Naive thymus-derived CD4-positive, alpha-beta T cell (primary cell): ENCODE measurements at regions not wholly inside any gene's neighbourhood (a gene's known extent, or its start where the extent isn't known, plus 50 kb on each side); places are given as distances from the start of the nearest gene placed in this dataset.

Experiments
- ATAC-seq: fragments of 150-1000 bp; cut with Tn5 transposase; 2 replicates; pipeline ENCODE4 v1.10.0; 2021; ENCODE audit warnings: mild to moderate bottlenecking, moderate library complexity
- CTCF ChIA-PET: fragments of 350-600 bp; sonication (Branson Sonifier 250); formaldehyde crosslinking; loops from one replicate; lab custom pipeline; 2021; ENCODE audit warnings: antibody characterized with exemption; lab: Charles Lee
- POLR2A ChIA-PET: fragments of 350-600 bp; sonication (Branson Sonifier 250); formaldehyde crosslinking; loops from one replicate; lab custom pipeline; 2021; ENCODE audit warnings: antibody characterized with exemption, inconsistent platforms; lab: Charles Lee
- DNase-seq, 9 donors: peaks; one replicate each; pipeline versions ENCODE4 v3.0.0 to v3.0.0-alpha.2; 2020 to 2022; ENCODE audit warnings: mixed read lengths in 1 of 9
- H3K27ac ChIP-seq: one replicate; pipeline ENCODE4 v1.7.0; 2013; ENCODE audit warnings: mild to moderate bottlenecking, low read depth, low read length, moderate library complexity
- H3K27me3 ChIP-seq, 2 donors: one replicate each; pipeline ENCODE4 v1.7.0; 2013; ENCODE audit warnings: low read length in 2 of 2, mild to moderate bottlenecking in 2 of 2, moderate library complexity in 2 of 2; ENCODE audit not compliant: control insufficient read depth in 2 of 2, insufficient read depth in 2 of 2
- H3K36me3 ChIP-seq, 3 experiments: 1 replicate in 2 of 3; 2 replicates in 1 of 3; pipeline ENCODE4 v1.7.0; 2013; ENCODE audit warnings: low read length in 3 of 3, mild to moderate bottlenecking in 3 of 3, moderate library complexity in 1 of 3; ENCODE audit not compliant: insufficient read depth in 3 of 3, control insufficient read depth in 2 of 3
- H3K4me1 ChIP-seq, 2 donors: one replicate each; pipeline ENCODE4 v1.7.0; 2013; ENCODE audit warnings: low read length in 2 of 2, mild to moderate bottlenecking in 2 of 2, moderate library complexity in 1 of 2; ENCODE audit not compliant: control insufficient read depth in 2 of 2, insufficient read depth in 2 of 2
- H3K4me3 ChIP-seq: 2 replicates; pipeline ENCODE4 v1.7.0; 2013; ENCODE audit warnings: mild to moderate bottlenecking, low read length
- H3K9me3 ChIP-seq, 3 experiments: 1 replicate in 2 of 3; 2 replicates in 1 of 3; pipeline ENCODE4 v1.7.0; 2013; ENCODE audit warnings: low read length in 3 of 3; ENCODE audit not compliant: control insufficient read depth in 2 of 3
- H3K27ac Mint-ChIP-seq, 9 donors: one replicate each; pipeline ENCODE4 v1.8.0; 2020 to 2022; ENCODE audit warnings: mixed read lengths in 9 of 9, mild to moderate bottlenecking in 8 of 9, moderate library complexity in 5 of 9, inconsistent platforms in 2 of 9
- H3K27me3 Mint-ChIP-seq, 5 donors: one replicate each; pipeline ENCODE4 v1.8.0; 2021 to 2022; ENCODE audit warnings: mixed read lengths in 5 of 5, mild to moderate bottlenecking in 1 of 5
- H3K36me3 Mint-ChIP-seq, 5 donors: one replicate each; pipeline ENCODE4 v1.8.0; 2020 to 2022; ENCODE audit warnings: mixed read lengths in 5 of 5, mild to moderate bottlenecking in 3 of 5, inconsistent platforms in 1 of 5
- H3K4me1 Mint-ChIP-seq, 7 donors: one replicate each; pipeline ENCODE4 v1.8.0; 2020 to 2022; ENCODE audit warnings: mixed read lengths in 7 of 7, mild to moderate bottlenecking in 3 of 7, inconsistent platforms in 1 of 7
- H3K4me3 Mint-ChIP-seq, 10 donors: one replicate each; pipeline ENCODE4 v1.8.0; 2020 to 2022; ENCODE audit warnings: mild to moderate bottlenecking in 10 of 10, mixed read lengths in 10 of 10, moderate library complexity in 6 of 10, inconsistent platforms in 2 of 10
- H3K9me3 Mint-ChIP-seq, 11 donors: one replicate each; pipeline ENCODE4 v1.8.0; 2020 to 2022; ENCODE audit warnings: mixed read lengths in 11 of 11, mild to moderate bottlenecking in 4 of 11, inconsistent platforms in 1 of 11, moderate library complexity in 1 of 11
- intact Hi-C, 2 donors: fragments of 100-400 bp; cut with micrococcal nuclease; formaldehyde crosslinking; loops; one replicate each; pipeline ENCODE4 v1.15.1; 2023

- Histone ChIP-seq H3K4me3 (no peak overlapping the region), H3K36me3 (no peaks in the 10 kb centered on the region), H3K9me3 (peaks cover 0 to under 1% (median 0%) of the 10 kb centered on the region in 3 experiments), H3K27me3 (no peaks in the 10 kb centered on the region), H3K4me1 (no peaks in the 10 kb centered on the region), H3K27ac (no peak overlapping the region)
- Mint-ChIP-seq H3K4me1 (peaks cover 0 to 1% (median 0%) of the 10 kb centered on the region in 7 donors), H3K9me3 (peaks cover 0 to 23% (median 1%) of the 10 kb centered on the region in 11 donors), H3K27ac (no peak overlapping the region), H3K27me3 (peaks cover 2 to 54% (median 42%) of the 10 kb centered on the region in 5 donors), H3K4me3 (no peak overlapping the region), H3K36me3 (peaks cover 0 to 4% (median 0%) of the 10 kb centered on the region in 5 donors)
- POLR2A ChIA-PET: no interaction called here
- intact Hi-C loops: no loop called here
- ATAC-seq: no peak
- CTCF ChIA-PET: no interaction called here
- no peak for DNase-seq
These were observed 89.6 kb upstream of the LHX5 start for GRCh38 chr12:113561068-113561780.

- Histone ChIP-seq H3K9me3 (peaks cover 0 to 6% (median 0%) of the 10 kb centered on the region in 3 experiments), H3K4me1 (no peaks in the 10 kb centered on the region)
- ATAC-seq: no peak
These were observed 87.8 kb upstream of the LHX5 start for GRCh38 chr12:113559466-113559865.

GRCh38 chr12:113555226-113555625 lies 83.6 kb upstream of the LHX5 start:
- H3K27me3 Mint-ChIP-seq: peaks cover 0 to 54% (median 15%) of the 10 kb centered on the region in 5 donors
- H3K36me3 ChIP-seq: no peaks in the 10 kb centered on the region
- intact Hi-C loops: no loop called here
- no peak overlapping the region for H3K4me3 ChIP-seq
- H3K9me3 Mint-ChIP-seq: peaks cover 0 to 39% (median 7%) of the 10 kb centered on the region in 11 donors
- no peak overlapping the region for H3K27ac ChIP-seq
- H3K4me1 ChIP-seq: no peaks in the 10 kb centered on the region
- no peak for ATAC-seq
- POLR2A ChIA-PET: no interaction called here
- CTCF ChIA-PET: no interaction called here
- peaks cover 0 to 9% (median 0%) of the 10 kb centered on the region in 5 donors for H3K36me3 Mint-ChIP-seq
- H3K27me3 ChIP-seq: no peaks in the 10 kb centered on the region
- H3K27ac Mint-ChIP-seq: no peak overlapping the region
- no peak overlapping the region for H3K4me3 Mint-ChIP-seq
- no peaks in the 10 kb centered on the region for H3K4me1 Mint-ChIP-seq
- peaks cover 0 to 13% (median 0%) of the 10 kb centered on the region in 3 experiments for H3K9me3 ChIP-seq
- DNase-seq: no peak

More at GRCh38 chr12:113559466-113559865, 87.8 kb upstream of the LHX5 start:
- no peak overlapping the region for H3K4me3 ChIP-seq
- ChIA-PET POLR2A (no interaction called here), CTCF (no interaction called here)
- H3K27ac ChIP-seq: no peak overlapping the region
- Mint-ChIP-seq H3K27me3 (peaks cover 0 to 48% (median 26%) of the 10 kb centered on the region in 5 donors), H3K9me3 (peaks cover 0 to 26% (median 0%) of the 10 kb centered on the region in 11 donors), H3K4me1 (no peaks in the 10 kb centered on the region), H3K27ac (no peak overlapping the region), H3K36me3 (peaks cover 0 to 4% (median 0%) of the 10 kb centered on the region in 5 donors), H3K4me3 (no peak overlapping the region)
- intact Hi-C loops: no loop called here
- H3K27me3 ChIP-seq: no peaks in the 10 kb centered on the region
- DNase-seq: no peak
- H3K36me3 ChIP-seq: no peaks in the 10 kb centered on the region

GRCh38 chr12:113552760-113553159 lies 81.1 kb upstream of the LHX5 start:
- Histone ChIP-seq H3K4me1 (no peaks in the 10 kb centered on the region), H3K36me3 (no peaks in the 10 kb centered on the region), H3K9me3 (peaks cover 0 to 18% (median 0%) of the 10 kb centered on the region in 3 experiments), H3K4me3 (no peak overlapping the region), H3K27ac (no peak overlapping the region), H3K27me3 (no peaks in the 10 kb centered on the region)
- Mint-ChIP-seq H3K36me3 (peaks cover 0 to 7% (median 0%) of the 10 kb centered on the region in 5 donors), H3K27me3 (peaks cover 0 to 49% (median 24%) of the 10 kb centered on the region in 5 donors), H3K4me1 (no peaks in the 10 kb centered on the region), H3K4me3 (no peak overlapping the region), H3K27ac (no peak overlapping the region), H3K9me3 (peaks cover 0 to 53% (median 12%) of the 10 kb centered on the region in 11 donors)
- no peak for ATAC-seq
- ChIA-PET CTCF (no interaction called here), POLR2A (no interaction called here)
- intact Hi-C loops: no loop called here
- no peak for DNase-seq

GRCh38 chr12:113551563-113551962 lies 79.9 kb upstream of the LHX5 start:
- H3K27me3 ChIP-seq: no peaks in the 10 kb centered on the region
- Mint-ChIP-seq H3K27me3 (peaks cover 0 to 52% (median 28%) of the 10 kb centered on the region in 5 donors), H3K4me1 (no peaks in the 10 kb centered on the region), H3K4me3 (no peak overlapping the region), H3K36me3 (peaks cover 0 to 5% (median 0%) of the 10 kb centered on the region in 5 donors), H3K9me3 (peaks cover 0 to 49% (median 12%) of the 10 kb centered on the region in 11 donors), H3K27ac (no peak overlapping the region)
- peaks cover 0 to 18% (median 0%) of the 10 kb centered on the region in 3 experiments for H3K9me3 ChIP-seq
- H3K27ac ChIP-seq: no peak overlapping the region
- DNase-seq (no peak), ATAC-seq (no peak)
- no peaks in the 10 kb centered on the region for H3K36me3 ChIP-seq
- ChIA-PET CTCF (no interaction called here), POLR2A (no interaction called here)
- H3K4me3 ChIP-seq: no peak overlapping the region
- intact Hi-C loops: no loop called here
- H3K4me1 ChIP-seq: no peaks in the 10 kb centered on the region

- CTCF ChIA-PET: no interaction called here
- Mint-ChIP-seq H3K27ac (no peak overlapping the region), H3K9me3 (peaks cover 0 to 40% (median 13%) of the 10 kb centered on the region in 11 donors)
These were observed 76.8 kb upstream of the LHX5 start for GRCh38 chr12:113548467-113548866.

More at GRCh38 chr12:113548467-113548866, 76.8 kb upstream of the LHX5 start:
- Mint-ChIP-seq H3K4me3 (no peak overlapping the region), H3K4me1 (no peaks in the 10 kb centered on the region), H3K36me3 (peaks cover 0 to 5% (median 0%) of the 10 kb centered on the region in 5 donors), H3K27me3 (peaks cover 0 to 49% (median 27%) of the 10 kb centered on the region in 5 donors)
- POLR2A ChIA-PET: no interaction called here
- Histone ChIP-seq H3K27me3 (no peaks in the 10 kb centered on the region), H3K4me1 (no peaks in the 10 kb centered on the region), H3K9me3 (peaks cover 0 to 12% (median 0%) of the 10 kb centered on the region in 3 experiments), H3K4me3 (no peak overlapping the region), H3K36me3 (no peaks in the 10 kb centered on the region), H3K27ac (no peak overlapping the region)
- intact Hi-C loops: no loop called here
- DNase-seq: no peak
- no peak for ATAC-seq
